CD14-positive monocyte (primary cell): ENCODE measurements at regions not wholly inside any gene's neighbourhood (a gene's known extent, or its start where the extent isn't known, plus 50 kb on each side); places are given as distances from the start of the nearest gene placed in this dataset.

Experiments used
- DNase-seq, 3 donors: peaks; one replicate each; pipeline ENCODE4 v3.0.0-alpha.2; 2011 to 2022
- H2AFZ ChIP-seq: 2 replicates; pipeline ENCODE4 v1.6.0; 2012; ENCODE audit warnings: mild to moderate bottlenecking, low read depth, low read length, inconsistent platforms; ENCODE audit not compliant: insufficient read depth, poor library complexity, severe bottlenecking
- H3K27ac ChIP-seq, 2 donors: 1 replicate in 1 of 2; 2 replicates in 1 of 2; pipeline ENCODE4 v1.5.1; 2012 to 2013; ENCODE audit warnings: low read length in 2 of 2, control low read depth in 1 of 2, inconsistent platforms in 1 of 2, low read depth in 1 of 2, mild to moderate bottlenecking in 1 of 2
- H3K27me3 ChIP-seq, 2 donors: one replicate each; pipeline versions ENCODE4 v1.6.0 to v1.6.1; 2011 to 2013; ENCODE audit warnings: low read length in 2 of 2; ENCODE audit not compliant: control insufficient read depth in 2 of 2, insufficient read depth in 2 of 2
- H3K36me3 ChIP-seq, 2 donors: replicated peaks in 1 of 2; 1 replicate in 1 of 2; 2 replicates in 1 of 2; pipeline versions ENCODE4 v1.5.1 to v1.6.1; 2012 to 2013; ENCODE audit warnings: low read length in 2 of 2, control low read depth in 1 of 2, inconsistent platforms in 1 of 2, mild to moderate bottlenecking in 1 of 2; ENCODE audit not compliant: insufficient read depth in 2 of 2, control insufficient read depth in 1 of 2
- H3K4me1 ChIP-seq, 2 donors: 1 replicate in 1 of 2; 2 replicates in 1 of 2; pipeline versions ENCODE4 v1.5.1 to v1.6.1; 2012 to 2013; ENCODE audit warnings: low read length in 2 of 2, control low read depth in 1 of 2, inconsistent platforms in 1 of 2, mild to moderate bottlenecking in 1 of 2, moderate library complexity in 1 of 2; ENCODE audit not compliant: insufficient read depth in 2 of 2, control insufficient read depth in 1 of 2
- H3K4me2 ChIP-seq: replicated peaks from 2 replicates; pipeline ENCODE3; 2012; ENCODE audit warnings: low read length, moderate library complexity, mild to moderate bottlenecking; ENCODE audit not compliant: poor library complexity, severe bottlenecking; ENCODE audit errors: extremely low read depth
- H3K4me3 ChIP-seq, 3 experiments: fragments of 200-600 bp in 1 of 3; sonication (generic) in 1 of 3; replicated peaks in 1 of 3; 1 replicate in 2 of 3; 2 replicates in 1 of 3; pipeline ENCODE4 v1.5.1; 2011 to 2013; ENCODE audit warnings: low read length in 3 of 3, mild to moderate bottlenecking in 3 of 3, control low read depth in 2 of 3, low read depth in 2 of 3, inconsistent platforms in 1 of 3, moderate library complexity in 1 of 3
- H3K79me2 ChIP-seq: 2 replicates; pipeline ENCODE4 v1.6.0; 2012; ENCODE audit warnings: mild to moderate bottlenecking, control low read depth, inconsistent platforms, low read length, moderate library complexity; ENCODE audit not compliant: insufficient read depth
- H3K9ac ChIP-seq: 2 replicates; pipeline ENCODE4 v1.6.0; 2017; ENCODE audit warnings: low read length, mild to moderate bottlenecking; ENCODE audit not compliant: insufficient read depth, poor library complexity, severe bottlenecking
- H3K9me3 ChIP-seq, 2 donors: replicated peaks in 1 of 2; 1 replicate in 1 of 2; 2 replicates in 1 of 2; pipeline versions ENCODE4 v1.5.1 to v1.6.1; 2012 to 2013; ENCODE audit warnings: low read length in 2 of 2, control low read depth in 1 of 2; ENCODE audit not compliant: control insufficient read depth in 1 of 2, insufficient read depth in 1 of 2
- H4K20me1 ChIP-seq: 2 replicates; pipeline ENCODE4 v1.6.0; 2012; ENCODE audit warnings: mild to moderate bottlenecking, low read length, control low read depth, moderate library complexity; ENCODE audit not compliant: insufficient read depth
- H3K27ac Mint-ChIP-seq, 7 donors: one replicate each; pipeline ENCODE4 v1.8.0; 2020; ENCODE audit warnings: mild to moderate bottlenecking in 7 of 7, mixed read lengths in 7 of 7, moderate library complexity in 6 of 7, inconsistent platforms in 2 of 7
- H3K27me3 Mint-ChIP-seq, 3 donors: one replicate each; pipeline ENCODE4 v1.8.0; 2021 to 2022; ENCODE audit warnings: low read depth in 3 of 3, mild to moderate bottlenecking in 3 of 3, mixed read lengths in 3 of 3, moderate library complexity in 3 of 3, inconsistent platforms in 1 of 3
- H3K36me3 Mint-ChIP-seq, 2 donors: one replicate each; pipeline ENCODE4 v1.8.0; 2020; ENCODE audit warnings: mixed read lengths in 2 of 2, inconsistent platforms in 1 of 2, mild to moderate bottlenecking in 1 of 2
- H3K4me1 Mint-ChIP-seq: one replicate; pipeline ENCODE4 v1.8.0; 2020; ENCODE audit warnings: mild to moderate bottlenecking, mixed read lengths
- H3K4me3 Mint-ChIP-seq, 2 donors: one replicate each; pipeline ENCODE4 v1.8.0; 2020; ENCODE audit warnings: mild to moderate bottlenecking in 2 of 2, mixed read lengths in 2 of 2, moderate library complexity in 1 of 2
- H3K9me3 Mint-ChIP-seq, 7 donors: one replicate each; pipeline ENCODE4 v1.8.0; 2020 to 2022; ENCODE audit warnings: mixed read lengths in 7 of 7, mild to moderate bottlenecking in 6 of 7, moderate library complexity in 6 of 7, inconsistent platforms in 2 of 7
- WGBS: methylation state at CpG from one replicate; pipeline ENCODE4 v1.1.5; 2013; ENCODE audit warnings: missing lambda C conversion rate; ENCODE audit not compliant: insufficient coverage; 5-methylcytosine and 5-hydroxymethylcytosine counted together
- intact Hi-C, 2 donors: fragments of 100-400 bp; cut with micrococcal nuclease; formaldehyde crosslinking; loops; one replicate each; pipeline versions ENCODE4 v1.15.0 to v1.15.1; 2023
- TF ChIP-seq, protein P1 (sequence below): fragments of 200-600 bp; IDR thresholded peaks from one replicate; pipeline ENCODE4 v1.8.0; 2022; ENCODE audit warnings: antibody characterized with exemption, mild to moderate bottlenecking

DNA sequence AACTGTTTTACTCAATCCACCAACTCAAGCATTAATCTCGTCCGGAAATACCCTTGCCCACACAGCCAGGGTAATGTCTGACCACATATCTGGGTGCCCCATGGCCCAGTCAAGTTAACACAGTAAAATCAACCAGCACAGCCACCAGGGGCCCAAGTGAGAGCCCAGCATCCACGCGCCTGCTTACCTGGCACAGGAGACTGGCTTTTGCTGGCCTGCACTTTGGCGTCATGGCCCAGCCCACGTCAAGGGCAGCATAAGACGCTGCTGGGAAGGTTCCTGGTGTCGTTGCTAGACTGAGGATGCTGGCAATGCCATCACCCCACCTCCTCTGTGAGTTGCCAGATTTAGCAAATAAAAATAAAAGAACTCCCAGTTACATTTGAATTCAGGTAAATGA, 53.6 kb upstream of the BCL11B start:
- H3K36me3 ChIP-seq: no peaks in the 10 kb centered on the region
- H3K9me3 ChIP-seq: no peaks in the 10 kb centered on the region
- H3K27ac ChIP-seq: no peak overlapping the region
- H3K4me2 ChIP-seq: no peak overlapping the region
- Mint-ChIP-seq H3K9me3 (peaks cover 0 to 3% (median 0%) of the 10 kb centered on the region in 7 donors), H3K4me3 (no peak overlapping the region), H3K4me1 (no peaks in the 10 kb centered on the region), H3K27ac (no peak overlapping the region), H3K27me3 (no peaks in the 10 kb centered on the region), H3K36me3 (no peaks in the 10 kb centered on the region)
- H4K20me1 ChIP-seq: no peaks in the 10 kb centered on the region
- no peak for DNase-seq
- intact Hi-C loops: no loop called here
- no peak overlapping the region for H2AFZ ChIP-seq
- TF ChIP-seq, protein P1, sequence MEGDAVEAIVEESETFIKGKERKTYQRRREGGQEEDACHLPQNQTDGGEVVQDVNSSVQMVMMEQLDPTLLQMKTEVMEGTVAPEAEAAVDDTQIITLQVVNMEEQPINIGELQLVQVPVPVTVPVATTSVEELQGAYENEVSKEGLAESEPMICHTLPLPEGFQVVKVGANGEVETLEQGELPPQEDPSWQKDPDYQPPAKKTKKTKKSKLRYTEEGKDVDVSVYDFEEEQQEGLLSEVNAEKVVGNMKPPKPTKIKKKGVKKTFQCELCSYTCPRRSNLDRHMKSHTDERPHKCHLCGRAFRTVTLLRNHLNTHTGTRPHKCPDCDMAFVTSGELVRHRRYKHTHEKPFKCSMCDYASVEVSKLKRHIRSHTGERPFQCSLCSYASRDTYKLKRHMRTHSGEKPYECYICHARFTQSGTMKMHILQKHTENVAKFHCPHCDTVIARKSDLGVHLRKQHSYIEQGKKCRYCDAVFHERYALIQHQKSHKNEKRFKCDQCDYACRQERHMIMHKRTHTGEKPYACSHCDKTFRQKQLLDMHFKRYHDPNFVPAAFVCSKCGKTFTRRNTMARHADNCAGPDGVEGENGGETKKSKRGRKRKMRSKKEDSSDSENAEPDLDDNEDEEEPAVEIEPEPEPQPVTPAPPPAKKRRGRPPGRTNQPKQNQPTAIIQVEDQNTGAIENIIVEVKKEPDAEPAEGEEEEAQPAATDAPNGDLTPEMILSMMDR: no peak
- no peaks in the 10 kb centered on the region for H3K79me2 ChIP-seq
- no peaks in the 10 kb centered on the region for H3K27me3 ChIP-seq
- WGBS: 93% methylated on average over 7 of the region's 8 CpGs
- no peaks in the 10 kb centered on the region for H3K4me1 ChIP-seq
- no peak overlapping the region for H3K9ac ChIP-seq
- no peak overlapping the region for H3K4me3 ChIP-seq

DNA sequence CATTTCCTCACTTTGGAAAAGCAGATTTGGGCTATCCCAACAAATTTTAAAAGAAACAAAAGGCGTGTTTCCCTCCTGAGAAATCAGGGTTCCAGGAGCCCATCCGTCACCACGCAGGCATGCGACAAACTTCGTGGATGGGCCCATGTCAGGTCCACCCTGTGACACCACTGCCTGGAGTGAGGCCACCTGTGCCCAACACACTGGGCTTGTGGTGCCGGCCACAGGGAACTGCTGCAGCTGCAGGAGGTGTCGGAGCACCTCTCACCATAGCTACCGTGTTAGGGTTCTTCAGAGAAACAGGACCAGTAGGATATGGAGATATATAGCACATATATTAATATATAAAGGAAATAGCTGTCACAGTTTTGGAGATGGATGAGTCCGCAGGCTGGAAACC, 53.0 kb upstream of the BCL11B start:
- Mint-ChIP-seq H3K4me3 (no peak overlapping the region), H3K27me3 (no peaks in the 10 kb centered on the region), H3K9me3 (peaks cover 0 to 3% (median 0%) of the 10 kb centered on the region in 7 donors), H3K4me1 (no peaks in the 10 kb centered on the region), H3K36me3 (no peaks in the 10 kb centered on the region), H3K27ac (no peak overlapping the region)
- intact Hi-C loops: no loop called here
- Histone ChIP-seq H3K27ac (no peak overlapping the region), H3K79me2 (no peaks in the 10 kb centered on the region), H3K36me3 (no peaks in the 10 kb centered on the region), H2AFZ (no peak overlapping the region), H3K9me3 (no peaks in the 10 kb centered on the region), H3K9ac (no peak overlapping the region), H3K27me3 (no peaks in the 10 kb centered on the region), H3K4me2 (no peak overlapping the region), H3K4me1 (no peaks in the 10 kb centered on the region), H3K4me3 (no peak overlapping the region), H4K20me1 (no peaks in the 10 kb centered on the region)
- WGBS: 98% methylated on average over 5 of the region's 9 CpGs
- DNase-seq: no peak
- TF ChIP-seq, protein P1: no peak
